Ascending aorta (tissue), 2 donors: ENCODE measurements at regions not wholly inside any gene's neighbourhood (a gene's known extent, or its start where the extent isn't known, plus 50 kb on each side); places are given as distances from the start of the nearest gene placed in this dataset.

Experiments
- DNase-seq, 2 donors: peaks; one replicate each; pipeline ENCODE4 v3.0.0-alpha.2; 2019; ENCODE audit warnings: low spot score in 2 of 2
- H3K27ac ChIP-seq, 2 donors: fragments of 200-600 bp; sonication (generic); one replicate each; pipeline ENCODE4 v1.5.1; 2016 to 2017; ENCODE audit warnings: mild to moderate bottlenecking in 1 of 2
- H3K27me3 ChIP-seq: fragments of 200-600 bp; sonication (generic); one replicate; pipeline ENCODE4 v1.5.1; 2017
- H3K36me3 ChIP-seq, 2 donors: fragments of 200-600 bp; sonication (generic); one replicate each; pipeline ENCODE4 v1.5.1; 2016
- H3K4me1 ChIP-seq, 2 donors: fragments of 200-600 bp; sonication (generic); one replicate each; pipeline ENCODE4 v1.5.1; 2016 to 2017; ENCODE audit warnings: mild to moderate bottlenecking in 1 of 2
- H3K4me3 ChIP-seq, 2 donors: fragments of 200-600 bp; sonication (generic); one replicate each; pipeline ENCODE4 v1.5.1; 2016 to 2017; ENCODE audit warnings: mild to moderate bottlenecking in 1 of 2
- H3K9me3 ChIP-seq, 2 donors: fragments of 200-600 bp; sonication (generic); one replicate each; pipeline ENCODE4 v1.5.1; 2016
- CTCF ChIP-seq, 3 experiments: fragments of 200-600 bp in 2 of 3; fragments of 450-650 bp in 1 of 3; sonication (generic) in 2 of 3; IDR thresholded peaks; one replicate each; pipeline ENCODE4 v1.5.1; 2016 to 2019; ENCODE audit warnings: antibody characterized with exemption in 3 of 3, mild to moderate bottlenecking in 1 of 3, moderate library complexity in 1 of 3
- intact Hi-C: fragments of 100-400 bp; cut with DNase I; formaldehyde crosslinking; loops from one replicate; pipeline ENCODE4 v1.15.1; 2023

- intact Hi-C loops = no loop called here
Observed at GRCh38 chr1:83725735-83726360, 273.1 kb downstream of the TTLL7 start.

GRCh38 chr1:83718338-83718737 lies 280.6 kb downstream of the TTLL7 start:
- no peaks in the 10 kb centered on the region for H3K9me3 ChIP-seq
- no peaks in the 10 kb centered on the region for H3K4me1 ChIP-seq
- TF ChIP-seq CTCF (IDR thresholded peaks at IDR 0.05) = no peak
- no peak overlapping the region for H3K4me3 ChIP-seq
- intact Hi-C loops = no loop called here
- no peaks in the 10 kb centered on the region for H3K36me3 ChIP-seq
- no peaks in the 10 kb centered on the region for H3K27me3 ChIP-seq
- H3K27ac ChIP-seq = no peak overlapping the region
- no peak for DNase-seq

More at GRCh38 chr1:83725735-83726360, 273.1 kb downstream of the TTLL7 start:
- no peak for TF ChIP-seq CTCF (IDR thresholded peaks at IDR 0.05)
- DNase-seq = no peak
- Histone ChIP-seq H3K4me3 (no peak overlapping the region), H3K4me1 (no peaks in the 10 kb centered on the region), H3K27me3 (no peaks in the 10 kb centered on the region), H3K36me3 (no peaks in the 10 kb centered on the region), H3K27ac (no peak overlapping the region), H3K9me3 (no peaks in the 10 kb centered on the region)

DNA sequence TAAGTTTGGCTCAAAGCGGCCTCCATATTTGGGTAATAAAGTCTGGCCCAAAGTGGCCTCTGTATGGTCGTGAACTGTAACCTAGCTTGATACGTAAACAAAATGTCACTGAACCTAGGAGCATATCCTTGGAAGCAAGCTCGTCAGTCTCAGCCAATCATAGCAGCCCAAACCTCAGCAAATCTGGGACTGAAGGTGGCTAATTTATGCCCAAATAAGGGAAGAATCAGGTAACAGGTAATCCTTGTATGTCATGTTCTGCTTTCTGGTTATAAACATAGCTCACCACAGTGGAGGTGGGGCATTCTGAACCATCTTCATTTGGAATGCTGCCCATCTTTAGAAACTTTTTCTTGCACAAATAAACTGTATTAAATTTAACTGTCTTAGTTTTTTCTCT lies 281.1 kb downstream of the TTLL7 start:
- Histone ChIP-seq H3K36me3 (no peaks in the 10 kb centered on the region), H3K27me3 (no peaks in the 10 kb centered on the region), H3K4me3 (no peak overlapping the region), H3K9me3 (no peaks in the 10 kb centered on the region), H3K27ac (no peak overlapping the region), H3K4me1 (no peaks in the 10 kb centered on the region)
- intact Hi-C loops = no loop called here
- no peak for TF ChIP-seq CTCF (IDR thresholded peaks at IDR 0.05)
- DNase-seq = no peak

DNA sequence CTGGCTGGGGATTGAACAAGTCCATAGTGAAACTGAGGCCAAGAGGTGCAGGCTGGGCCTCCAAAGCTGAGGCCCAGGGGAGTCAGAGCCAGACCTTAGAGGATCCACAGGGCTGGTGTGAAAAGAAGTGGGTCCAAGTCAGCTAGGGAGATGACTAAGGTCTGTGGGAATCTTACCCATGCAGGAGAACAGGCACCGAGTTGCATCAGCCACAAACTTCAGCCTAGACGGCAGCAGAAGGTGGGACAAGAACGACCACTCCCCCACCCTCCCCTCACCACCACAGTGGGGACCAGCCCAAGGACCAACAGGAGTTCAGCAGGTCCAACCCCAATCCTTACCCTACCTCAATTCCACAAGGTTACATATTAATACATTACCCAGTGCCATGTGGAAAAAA lies 282.3 kb downstream of the TTLL7 start:
- no peaks in the 10 kb centered on the region for H3K9me3 ChIP-seq
- H3K27me3 ChIP-seq = no peaks in the 10 kb centered on the region
- no peak overlapping the region for H3K27ac ChIP-seq
- intact Hi-C loops = no loop called here
- no peak for DNase-seq
- H3K4me1 ChIP-seq = no peaks in the 10 kb centered on the region
- H3K4me3 ChIP-seq = no peak overlapping the region
- H3K36me3 ChIP-seq = no peaks in the 10 kb centered on the region
- no peak for TF ChIP-seq CTCF (IDR thresholded peaks at IDR 0.05)

- H3K9me3 ChIP-seq = no peaks in the 10 kb centered on the region
- no peaks in the 10 kb centered on the region for H3K36me3 ChIP-seq
- TF ChIP-seq CTCF (IDR thresholded peaks at IDR 0.05) = no peak
- H3K4me3 ChIP-seq = no peak overlapping the region
- intact Hi-C loops = no loop called here
- no peak for DNase-seq
- no peaks in the 10 kb centered on the region for H3K4me1 ChIP-seq
- H3K27me3 ChIP-seq = no peaks in the 10 kb centered on the region
- H3K27ac ChIP-seq = no peak overlapping the region
Observed at GRCh38 chr1:83715550-83715949, 283.4 kb downstream of the TTLL7 start.

GRCh38 chr1:83709662-83710061 lies 289.3 kb downstream of the TTLL7 start:
- no peak for DNase-seq
- TF ChIP-seq CTCF (IDR thresholded peaks at IDR 0.05) = no peak
- Histone ChIP-seq H3K4me1 (no peaks in the 10 kb centered on the region), H3K36me3 (no peaks in the 10 kb centered on the region), H3K9me3 (no peaks in the 10 kb centered on the region), H3K27ac (no peak overlapping the region), H3K27me3 (no peaks in the 10 kb centered on the region), H3K4me3 (no peak overlapping the region)
- intact Hi-C loops = no loop called here
